Retinal pigment epithelial cell (primary cell): ENCODE measurements at regions not wholly inside any gene's neighbourhood (a gene's known extent, or its start where the extent isn't known, plus 50 kb on each side); places are given as distances from the start of the nearest gene placed in this dataset.

Experiments used
- DNase-seq: peaks from one replicate; pipeline ENCODE4 v3.0.0-alpha.2; 2010; ENCODE audit warnings: low read depth
- H3K4me3 ChIP-seq: 2 replicates; pipeline ENCODE4 v1.5.1; 2011; ENCODE audit warnings: mild to moderate bottlenecking, low read length, control low read depth, moderate library complexity
- CTCF ChIP-seq: conservative IDR thresholded peaks from 2 replicates; pipeline ENCODE4 v1.5.1; 2011; ENCODE audit warnings: low read depth, low read length, control low read depth, inconsistent platforms

DNA sequence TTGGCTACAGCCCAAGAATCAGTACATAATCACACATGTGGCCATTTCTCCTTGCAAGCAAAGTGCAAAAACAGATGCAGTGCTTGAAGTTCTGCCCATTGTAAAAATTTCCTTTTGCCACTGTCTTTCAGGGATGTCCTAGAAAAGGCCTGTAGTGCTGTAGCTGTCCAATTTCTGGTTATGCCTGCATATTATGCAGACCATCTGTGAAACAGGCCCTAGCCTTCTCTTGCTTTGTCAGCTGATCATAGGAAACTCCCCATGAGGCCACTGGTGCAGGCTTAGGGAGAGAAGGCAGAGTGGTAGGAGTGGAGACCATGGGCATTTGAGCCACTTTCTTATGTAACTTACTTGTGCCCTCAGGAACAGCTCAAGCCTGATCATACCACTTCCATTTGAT, 130.4 kb upstream of the GABRA2 start:
- H3K4me3 ChIP-seq: no peak overlapping the region
- no peak for TF ChIP-seq CTCF
- DNase-seq: no peak

DNA sequence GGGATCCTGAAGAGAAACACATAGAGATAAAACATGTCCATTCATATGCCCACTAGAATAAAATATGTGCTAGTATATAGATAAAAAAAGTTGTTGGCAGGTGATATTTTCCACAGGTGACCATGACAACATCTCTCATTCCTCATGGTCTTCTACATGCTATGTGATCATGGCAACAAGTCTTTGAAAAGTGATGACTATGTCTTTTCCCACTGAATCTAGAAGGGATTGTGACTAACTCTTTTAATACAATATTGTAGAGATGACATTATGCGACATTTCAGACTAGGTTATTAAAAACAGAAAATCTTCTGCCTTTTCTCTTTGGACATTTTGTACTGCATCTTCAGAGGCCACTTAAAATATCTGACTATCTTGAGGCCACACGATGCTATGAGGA, 126.0 kb upstream of the GABRA2 start:
- no peak for DNase-seq
- no peak overlapping the region for H3K4me3 ChIP-seq
- TF ChIP-seq CTCF: no peak

DNA sequence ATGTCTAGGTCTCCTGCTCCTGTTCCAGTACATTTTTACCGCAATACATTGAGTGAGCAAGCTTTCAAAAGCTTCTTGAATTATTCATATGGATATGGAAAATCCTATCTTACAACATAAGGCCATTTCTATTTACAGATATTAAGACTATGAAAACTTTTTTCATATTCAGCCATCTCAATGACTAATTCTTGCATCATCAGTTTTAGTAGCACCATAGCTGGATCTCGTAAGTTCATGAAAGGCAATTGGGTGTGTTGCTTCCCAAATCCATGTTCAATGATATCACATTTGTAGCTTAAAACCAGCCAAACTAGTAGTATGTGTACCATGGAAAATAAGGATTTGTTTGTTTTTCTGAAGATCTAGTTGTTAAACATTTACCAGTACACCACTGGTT, 118.3 kb upstream of the GABRA2 start:
- no peak for TF ChIP-seq CTCF
- no peak for DNase-seq
- H3K4me3 ChIP-seq: no peak overlapping the region

DNA sequence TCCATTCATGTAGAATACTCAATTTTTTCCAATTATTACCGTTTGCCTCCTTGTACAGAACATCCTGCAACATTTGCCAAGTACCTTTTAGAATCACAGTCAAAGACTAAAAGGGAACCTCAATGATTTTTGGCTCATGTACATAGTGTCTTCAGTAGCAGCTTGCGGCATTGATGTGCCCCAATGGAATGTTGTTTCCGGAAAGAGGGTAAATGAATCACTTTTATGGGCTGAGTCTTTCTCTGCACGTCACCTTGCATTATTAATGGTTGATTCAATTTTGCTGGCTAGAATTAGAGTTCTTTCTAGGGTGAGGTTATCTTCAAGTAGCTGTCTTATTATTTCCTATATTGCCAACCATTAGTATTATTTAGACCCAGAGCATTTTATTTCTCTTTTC, 116.9 kb upstream of the GABRA2 start:
- peak; percentile 46 for DNase-seq
- no peak overlapping the region for H3K4me3 ChIP-seq
- TF ChIP-seq CTCF: no peak

GRCh38 chr4:46505131-46505530, 115.2 kb upstream of the GABRA2 start:
- H3K4me3 ChIP-seq: no peak overlapping the region
- no peak for DNase-seq
- no peak for TF ChIP-seq CTCF

- no peak for TF ChIP-seq CTCF
- H3K4me3 ChIP-seq: no peak overlapping the region
- no peak for DNase-seq
These were observed 113.8 kb upstream of the GABRA2 start for GRCh38 chr4:46503739-46504138.

- DNase-seq: no peak
- TF ChIP-seq CTCF: no peak
- no peak overlapping the region for H3K4me3 ChIP-seq
These were observed 102.5 kb upstream of the GABRA2 start for GRCh38 chr4:46492394-46492793.
